Kidney (tissue), 13 donors: ENCODE measurements at regions not wholly inside any gene's neighbourhood (a gene's known extent, or its start where the extent isn't known, plus 50 kb on each side); places are given as distances from the start of the nearest gene placed in this dataset.

Experiments used
- DNase-seq, 5 donors: peaks; one replicate each; pipeline ENCODE4 v3.0.0-alpha.2; 2013 to 2020
- FAIRE-seq: peaks from 2 replicates; lab custom pipeline; 2012; peaks lifted over from hg19 to GRCh38; lab: Jason Lieb, UNC
- H3K27ac ChIP-seq, 2 donors: one replicate each; pipeline ENCODE4 v1.7.0; 2013; ENCODE audit warnings: low read depth in 2 of 2, low read length in 2 of 2, inconsistent platforms in 1 of 2
- H3K27me3 ChIP-seq: one replicate; pipeline ENCODE4 v1.7.1; 2013; ENCODE audit warnings: low read length, inconsistent platforms; ENCODE audit not compliant: control insufficient read depth, insufficient read depth
- H3K36me3 ChIP-seq, 3 donors: one replicate each; pipeline versions ENCODE4 v1.7.0 to v1.7.1; 2013; ENCODE audit warnings: low read length in 3 of 3, control low read depth in 1 of 3, inconsistent platforms in 1 of 3; ENCODE audit not compliant: insufficient read depth in 3 of 3, control insufficient read depth in 2 of 3
- H3K4me1 ChIP-seq, 3 donors: one replicate each; pipeline versions ENCODE4 v1.7.0 to v1.7.1; 2013; ENCODE audit warnings: low read length in 3 of 3, inconsistent platforms in 1 of 3, low read depth in 1 of 3; ENCODE audit not compliant: control insufficient read depth in 2 of 3, insufficient read depth in 2 of 3
- H3K4me3 ChIP-seq, 3 donors: one replicate each; pipeline versions ENCODE4 v1.7.0 to v1.8.1; 2013; ENCODE audit warnings: low read length in 3 of 3, control low read depth in 1 of 3, inconsistent platforms in 1 of 3
- H3K9ac ChIP-seq, 3 donors: one replicate each; pipeline versions ENCODE4 v1.7.0 to v1.7.1; 2013; ENCODE audit warnings: low read length in 3 of 3, control low read depth in 1 of 3, inconsistent platforms in 1 of 3
- H3K9me3 ChIP-seq, 3 donors: one replicate each; pipeline versions ENCODE4 v1.7.0 to v1.7.1; 2013; ENCODE audit warnings: low read length in 3 of 3, control low read depth in 1 of 3, inconsistent platforms in 1 of 3; ENCODE audit not compliant: control insufficient read depth in 2 of 3, insufficient read depth in 1 of 3
- intact Hi-C: fragments of 100-400 bp; cut with DNase I; formaldehyde crosslinking; loops from one replicate; pipeline ENCODE4 v1.11.1; 2022
- TF ChIP-seq, protein P1 (sequence below): IDR thresholded peaks from 3 replicates; pipeline ENCODE4 v1.5.1; 2012; ENCODE audit warnings: mild to moderate bottlenecking, moderate library complexity, borderline replicate concordance; ENCODE audit not compliant: insufficient read depth; ENCODE audit errors: extremely low read depth
- donor health status: control.
- donor health status: control.
- donor health status: control.
- donor health status: control.
- donor health status: control.
- donor health status: DM: yes; HTN: yes; CAD: no.
- donor health status: Normal renal cell carcinoma (clear cell type).

DNA sequence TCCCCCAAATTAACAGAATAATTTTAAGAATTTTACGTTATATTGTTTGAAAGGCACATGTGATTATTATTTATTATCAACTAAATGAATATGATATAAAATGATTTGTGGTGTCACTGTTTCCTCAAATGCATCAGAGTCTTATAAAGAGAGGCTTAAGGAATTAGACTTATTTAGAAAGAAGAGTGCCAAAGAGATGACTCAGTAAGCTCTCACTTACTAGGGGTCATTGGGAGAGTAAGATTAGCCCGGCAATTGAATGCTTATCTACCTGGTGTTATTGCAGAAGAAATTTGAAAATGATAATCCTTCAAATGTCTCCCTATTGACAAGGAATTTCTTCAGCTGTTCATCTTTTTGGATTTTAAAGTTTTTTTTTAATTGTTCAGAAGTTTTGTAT lies 408.7 kb downstream of the OXSM start:
- TF ChIP-seq, protein P1, sequence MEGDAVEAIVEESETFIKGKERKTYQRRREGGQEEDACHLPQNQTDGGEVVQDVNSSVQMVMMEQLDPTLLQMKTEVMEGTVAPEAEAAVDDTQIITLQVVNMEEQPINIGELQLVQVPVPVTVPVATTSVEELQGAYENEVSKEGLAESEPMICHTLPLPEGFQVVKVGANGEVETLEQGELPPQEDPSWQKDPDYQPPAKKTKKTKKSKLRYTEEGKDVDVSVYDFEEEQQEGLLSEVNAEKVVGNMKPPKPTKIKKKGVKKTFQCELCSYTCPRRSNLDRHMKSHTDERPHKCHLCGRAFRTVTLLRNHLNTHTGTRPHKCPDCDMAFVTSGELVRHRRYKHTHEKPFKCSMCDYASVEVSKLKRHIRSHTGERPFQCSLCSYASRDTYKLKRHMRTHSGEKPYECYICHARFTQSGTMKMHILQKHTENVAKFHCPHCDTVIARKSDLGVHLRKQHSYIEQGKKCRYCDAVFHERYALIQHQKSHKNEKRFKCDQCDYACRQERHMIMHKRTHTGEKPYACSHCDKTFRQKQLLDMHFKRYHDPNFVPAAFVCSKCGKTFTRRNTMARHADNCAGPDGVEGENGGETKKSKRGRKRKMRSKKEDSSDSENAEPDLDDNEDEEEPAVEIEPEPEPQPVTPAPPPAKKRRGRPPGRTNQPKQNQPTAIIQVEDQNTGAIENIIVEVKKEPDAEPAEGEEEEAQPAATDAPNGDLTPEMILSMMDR: no peak
- H3K36me3 ChIP-seq: no peaks in the 10 kb centered on the region
- H3K9me3 ChIP-seq: no peaks in the 10 kb centered on the region
- intact Hi-C loops: no loop called here
- no peak overlapping the region for H3K27ac ChIP-seq
- no peaks in the 10 kb centered on the region for H3K4me1 ChIP-seq
- DNase-seq: no peak
- FAIRE-seq: no peak
- H3K9ac ChIP-seq: no peak overlapping the region
- H3K4me3 ChIP-seq: no peak overlapping the region
- no peaks in the 10 kb centered on the region for H3K27me3 ChIP-seq

DNA sequence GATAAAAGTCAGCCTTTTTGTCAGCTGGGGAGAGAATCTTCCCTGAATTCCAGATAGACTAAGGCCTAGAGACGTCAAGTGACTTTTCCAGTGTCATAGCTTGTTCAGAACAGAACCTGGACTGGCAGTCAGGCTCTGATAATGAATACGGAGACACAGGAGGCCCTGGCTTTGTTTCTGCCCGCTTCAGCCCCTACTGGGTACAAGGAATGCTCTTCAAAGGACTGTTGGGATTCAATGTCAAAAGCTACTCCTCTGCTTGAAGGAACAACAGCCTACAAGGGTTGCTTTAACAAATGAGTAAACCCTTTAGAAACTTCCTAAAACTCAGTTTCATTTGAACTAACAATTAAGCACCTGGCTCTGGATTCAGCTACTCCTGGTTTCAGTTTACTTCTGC lies 412.3 kb downstream of the OXSM start:
- FAIRE-seq: no peak
- H3K9ac ChIP-seq: no peak overlapping the region
- no peaks in the 10 kb centered on the region for H3K27me3 ChIP-seq
- H3K27ac ChIP-seq: no peak overlapping the region
- no peaks in the 10 kb centered on the region for H3K9me3 ChIP-seq
- no peaks in the 10 kb centered on the region for H3K36me3 ChIP-seq
- TF ChIP-seq, protein P1: no peak
- H3K4me1 ChIP-seq: no peaks in the 10 kb centered on the region
- H3K4me3 ChIP-seq: no peak overlapping the region
- DNase-seq: no peak
- intact Hi-C loops: no loop called here

DNA sequence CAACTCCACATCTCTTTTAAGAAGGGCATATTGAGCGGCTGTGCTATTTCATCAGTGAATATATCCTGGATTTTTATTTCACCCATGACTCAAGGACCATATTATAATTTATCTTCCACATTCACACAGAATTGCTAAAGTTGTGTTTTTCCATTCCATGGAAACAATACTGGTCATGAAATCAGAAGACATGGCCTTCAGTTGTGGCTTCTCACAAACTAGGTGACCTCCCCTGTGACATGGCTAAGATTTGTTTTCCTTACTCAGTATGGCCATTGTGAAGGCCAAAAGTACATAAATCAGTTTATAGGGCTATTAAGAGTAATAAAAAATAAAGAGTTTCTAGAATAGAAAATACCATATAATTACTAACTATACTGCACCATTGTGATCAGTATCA lies 415.6 kb downstream of the OXSM start:
- TF ChIP-seq, protein P1: no peak
- Histone ChIP-seq H3K9me3 (no peaks in the 10 kb centered on the region), H3K4me3 (no peak overlapping the region), H3K36me3 (no peaks in the 10 kb centered on the region), H3K27me3 (no peaks in the 10 kb centered on the region), H3K9ac (no peak overlapping the region), H3K4me1 (no peaks in the 10 kb centered on the region), H3K27ac (no peak overlapping the region)
- DNase-seq (peak in 1 of 5 donors; percentile 66), FAIRE-seq (no peak)
- intact Hi-C loops: no loop called here

DNA sequence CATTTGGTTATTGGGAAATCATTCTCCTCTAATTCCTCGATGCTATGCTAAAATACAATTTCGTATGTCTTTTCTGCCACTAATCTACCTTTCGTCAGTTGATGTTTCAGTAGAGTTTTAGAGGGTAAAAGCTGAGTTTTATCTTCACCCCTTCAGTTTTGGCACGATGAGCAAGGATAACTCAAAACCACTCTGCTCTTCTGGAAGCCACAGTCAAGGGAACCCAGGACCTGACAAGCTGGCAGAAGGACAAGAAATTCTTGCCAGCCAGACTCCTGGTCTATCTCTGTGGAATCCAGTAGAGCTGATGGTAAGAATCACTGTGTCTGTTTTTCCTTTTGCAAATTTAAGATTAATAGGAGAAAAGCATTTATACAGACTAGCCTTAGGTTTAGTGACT lies 414.4 kb upstream of the LRRC3B start:
- no peak overlapping the region for H3K4me3 ChIP-seq
- no peaks in the 10 kb centered on the region for H3K36me3 ChIP-seq
- intact Hi-C loops: no loop called here
- H3K27ac ChIP-seq: no peak overlapping the region
- FAIRE-seq: no peak
- TF ChIP-seq, protein P1: no peak
- H3K4me1 ChIP-seq: no peaks in the 10 kb centered on the region
- no peak for DNase-seq
- peaks cover 0 to 5% (median 0%) of the 10 kb centered on the region in 3 donors for H3K9me3 ChIP-seq
- H3K27me3 ChIP-seq: no peaks in the 10 kb centered on the region
- H3K9ac ChIP-seq: no peak overlapping the region
